ENCODE measurements at regions not wholly inside any gene's neighbourhood (a gene's known extent, or its start where the extent isn't known, plus 50 kb on each side); places are given as distances from the start of the nearest gene placed in this dataset.

- TF ChIP-seq YY1 (IDR thresholded peaks at IDR 0.05; ENCODE audit: insufficient read depth, insufficient read length): no peak
- TF ChIP-seq SUZ12 (IDR thresholded peaks at IDR 0.05; ENCODE audit: extremely low read depth, insufficient read depth, insufficient read length): no peak
- TF ChIP-seq ZNF274 (IDR thresholded peaks at IDR 0.05; ENCODE audit: low read depth, low read length): no peak
Observed at GRCh38 chr5:56587381-56588130, 227.8 kb upstream of the MAP3K1 start.

Data from NT2/D1 (cell line).